Left lung (tissue), 4 donors: ENCODE measurements at regions not wholly inside any gene's neighbourhood (a gene's known extent, or its start where the extent isn't known, plus 50 kb on each side); places are given as distances from the start of the nearest gene placed in this dataset.

Source experiments
- ATAC-seq: fragments of 200-7000 bp; cut with Tn5 transposase; one replicate; pipeline ENCODE4 v1.9.1; 2020; ENCODE audit warnings: moderate library complexity
- DNase-seq, 4 donors: peaks; one replicate each; pipeline ENCODE4 v3.0.0-alpha.2; 2013 to 2020
- H3K27ac ChIP-seq, 2 donors: fragments of 200-600 bp; sonication (generic) in 1 of 2; one replicate each; pipeline versions ENCODE4 v1.5.0 to v1.8.0; 2020 to 2021
- H3K27me3 ChIP-seq, 2 donors: fragments of 200-600 bp; sonication (generic) in 1 of 2; one replicate each; pipeline versions ENCODE4 v1.5.0 to v1.8.0; 2020 to 2021
- H3K36me3 ChIP-seq, 2 donors: fragments of 200-600 bp; sonication (generic) in 1 of 2; one replicate each; pipeline versions ENCODE4 v1.5.0 to v1.8.0; 2020 to 2021
- H3K4me1 ChIP-seq, 2 donors: fragments of 200-600 bp; one replicate each; pipeline ENCODE4 v1.8.0; 2021
- H3K4me3 ChIP-seq, 2 donors: fragments of 200-600 bp; sonication (generic) in 1 of 2; one replicate each; pipeline versions ENCODE4 v1.5.0 to v1.8.0; 2020 to 2021; ENCODE audit warnings: mild to moderate bottlenecking in 1 of 2
- H3K9me3 ChIP-seq, 2 donors: fragments of 200-600 bp; sonication (generic) in 1 of 2; one replicate each; pipeline versions ENCODE4 v1.5.0 to v1.8.0; 2020 to 2021
- intact Hi-C, 2 donors: fragments of 100-400 bp; cut with DNase I; formaldehyde crosslinking; loops; one replicate each; pipeline versions ENCODE4 v1.11.2 to v1.14.2; 2022
- TF ChIP-seq, protein P1 (sequence below), 2 donors: fragments of 200-600 bp; sonication (generic) in 1 of 2; IDR thresholded peaks; one replicate each; pipeline versions ENCODE4 v1.5.0 to v1.8.0; 2021; ENCODE audit warnings: antibody characterized with exemption in 2 of 2
- donor health status: DM: no; HTN: yes; CAD: no.
- donor health status: DM: no; HTN: no; CAD: no.

- Histone ChIP-seq H3K36me3 (no peaks in the 10 kb centered on the region), H3K4me1 (peaks cover 3 to 8% of the 10 kb centered on the region in 2 donors), H3K27ac (no peak overlapping the region), H3K27me3 (no peaks in the 10 kb centered on the region), H3K4me3 (no peak overlapping the region), H3K9me3 (no peaks in the 10 kb centered on the region)
- DNase-seq: no peak
- ATAC-seq: peak; percentile 10
- intact Hi-C loops: no loop called here
- TF ChIP-seq, protein P1, sequence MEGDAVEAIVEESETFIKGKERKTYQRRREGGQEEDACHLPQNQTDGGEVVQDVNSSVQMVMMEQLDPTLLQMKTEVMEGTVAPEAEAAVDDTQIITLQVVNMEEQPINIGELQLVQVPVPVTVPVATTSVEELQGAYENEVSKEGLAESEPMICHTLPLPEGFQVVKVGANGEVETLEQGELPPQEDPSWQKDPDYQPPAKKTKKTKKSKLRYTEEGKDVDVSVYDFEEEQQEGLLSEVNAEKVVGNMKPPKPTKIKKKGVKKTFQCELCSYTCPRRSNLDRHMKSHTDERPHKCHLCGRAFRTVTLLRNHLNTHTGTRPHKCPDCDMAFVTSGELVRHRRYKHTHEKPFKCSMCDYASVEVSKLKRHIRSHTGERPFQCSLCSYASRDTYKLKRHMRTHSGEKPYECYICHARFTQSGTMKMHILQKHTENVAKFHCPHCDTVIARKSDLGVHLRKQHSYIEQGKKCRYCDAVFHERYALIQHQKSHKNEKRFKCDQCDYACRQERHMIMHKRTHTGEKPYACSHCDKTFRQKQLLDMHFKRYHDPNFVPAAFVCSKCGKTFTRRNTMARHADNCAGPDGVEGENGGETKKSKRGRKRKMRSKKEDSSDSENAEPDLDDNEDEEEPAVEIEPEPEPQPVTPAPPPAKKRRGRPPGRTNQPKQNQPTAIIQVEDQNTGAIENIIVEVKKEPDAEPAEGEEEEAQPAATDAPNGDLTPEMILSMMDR (IDR thresholded peaks at IDR 0.05): no peak
These were observed 248.0 kb upstream of the GSE1 start for GRCh38 chr16:85365120-85365519.

DNA sequence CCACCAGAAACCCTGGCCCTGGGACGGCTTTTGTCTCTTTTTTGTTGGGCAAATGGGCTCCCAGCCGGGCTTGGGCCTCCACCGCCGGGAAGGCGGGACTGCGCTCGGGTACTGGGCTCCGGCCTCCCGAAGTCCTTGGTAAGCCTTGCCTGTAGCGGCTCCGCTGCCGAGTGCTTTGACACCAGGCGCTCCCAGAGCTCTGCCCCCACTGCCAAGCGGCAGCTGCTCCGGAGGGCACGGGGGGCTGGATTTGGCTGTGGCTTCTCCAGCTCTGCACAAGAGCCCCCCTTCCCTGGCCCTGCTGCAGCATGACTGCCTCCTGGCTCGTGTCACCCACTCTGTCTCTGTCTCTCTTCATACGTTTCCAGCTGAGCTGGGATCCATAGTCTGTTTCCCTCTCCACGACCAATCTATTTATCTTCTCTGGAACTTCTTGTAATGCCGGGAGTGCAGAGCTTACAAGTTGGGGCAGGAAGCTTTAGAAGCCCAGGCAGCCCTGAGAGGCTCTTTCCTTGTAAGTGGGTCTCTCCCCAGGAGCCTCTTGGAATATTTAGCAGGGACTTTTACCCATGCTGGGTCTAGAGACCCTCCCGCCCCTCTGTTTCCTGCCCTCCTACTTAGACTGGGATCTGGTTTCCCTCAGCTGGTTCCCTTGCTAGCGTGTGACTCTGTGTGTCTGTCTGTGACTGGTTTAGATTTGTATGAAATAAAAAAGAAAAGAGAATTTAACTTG is 246.9 kb upstream of the GSE1 start:
- H3K27ac ChIP-seq: no peak overlapping the region
- no peak for ATAC-seq
- peak in 2 of 4 donors; percentile 44 to 63 for DNase-seq
- no peaks in the 10 kb centered on the region for H3K36me3 ChIP-seq
- no peak overlapping the region for H3K4me3 ChIP-seq
- H3K27me3 ChIP-seq: no peaks in the 10 kb centered on the region
- intact Hi-C loops: no loop called here
- peaks cover 9 to 17% of the 10 kb centered on the region in 2 donors for H3K4me1 ChIP-seq
- TF ChIP-seq, protein P1 (IDR thresholded peaks at IDR 0.05): no peak
- no peaks in the 10 kb centered on the region for H3K9me3 ChIP-seq

DNA sequence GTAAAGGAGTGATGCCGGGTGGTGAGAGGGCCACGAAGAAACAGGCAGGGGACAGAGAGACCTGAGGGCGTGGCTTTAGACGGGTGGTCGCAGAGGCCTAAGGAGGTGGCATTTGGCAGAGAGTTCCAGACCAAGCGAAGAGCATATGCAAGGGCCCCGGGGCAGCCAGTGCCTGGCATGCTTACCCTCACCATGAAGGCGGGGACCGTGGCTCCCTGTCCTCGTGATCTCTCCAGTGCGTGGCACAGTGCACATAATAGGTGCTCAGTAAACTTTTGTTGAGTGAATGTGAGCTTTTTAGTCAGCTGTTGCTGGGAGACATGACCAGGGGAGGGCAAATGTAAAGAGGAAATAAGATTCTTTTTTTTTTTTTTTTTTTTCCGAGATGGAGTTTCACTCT is 245.6 kb upstream of the GSE1 start:
- no peaks in the 10 kb centered on the region for H3K9me3 ChIP-seq
- TF ChIP-seq, protein P1 (IDR thresholded peaks at IDR 0.05): no peak
- no peak overlapping the region for H3K27ac ChIP-seq
- no peak overlapping the region for H3K4me3 ChIP-seq
- no peaks in the 10 kb centered on the region for H3K27me3 ChIP-seq
- DNase-seq: no peak
- intact Hi-C loops: no loop called here
- no peaks in the 10 kb centered on the region for H3K36me3 ChIP-seq
- peaks cover 14 to 19% of the 10 kb centered on the region in 2 donors for H3K4me1 ChIP-seq
- no peak for ATAC-seq

DNA sequence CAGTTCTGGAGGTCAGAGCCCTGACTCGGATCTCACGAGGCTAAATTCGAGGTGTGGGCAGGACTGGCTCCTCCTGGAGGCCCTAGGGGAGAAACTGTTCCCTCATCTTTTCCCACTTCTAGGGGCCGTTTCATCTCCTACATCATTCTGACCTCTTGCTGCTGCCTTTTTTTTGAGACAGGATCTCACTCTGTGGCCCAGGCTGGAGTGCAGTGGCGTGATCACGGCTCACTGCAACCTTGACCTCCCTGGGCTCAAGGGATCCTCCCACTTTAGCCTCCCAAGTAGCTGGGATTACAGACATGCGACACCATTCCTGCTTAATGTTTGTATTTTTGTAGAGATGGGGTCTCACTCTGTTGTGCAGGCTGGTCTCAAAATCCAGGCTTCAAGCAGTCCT is 244.1 kb upstream of the GSE1 start:
- intact Hi-C loops: no loop called here
- ATAC-seq: no peak

More for the DNA sequence above, 244.1 kb upstream of the GSE1 start:
- H3K36me3 ChIP-seq: no peaks in the 10 kb centered on the region
- H3K4me1 ChIP-seq: peaks cover 19 to 27% of the 10 kb centered on the region in 2 donors
- no peaks in the 10 kb centered on the region for H3K9me3 ChIP-seq
- TF ChIP-seq, protein P1 (IDR thresholded peaks at IDR 0.05): no peak
- no peak overlapping the region for H3K4me3 ChIP-seq
- no peaks in the 10 kb centered on the region for H3K27me3 ChIP-seq
- H3K27ac ChIP-seq: no peak overlapping the region
- no peak for DNase-seq
